ENCODE measurements at regions not wholly inside any gene's neighbourhood (a gene's known extent, or its start where the extent isn't known, plus 50 kb on each side); places are given as distances from the start of the nearest gene placed in this dataset.
A peak's percentile ranks its signal among the peaks of the same experiment; 100 is the strongest.

GRCh38 chr2:150889141-150889540, 372.5 kb downstream of the RBM43 start:
- no peak for DNase-seq

GRCh38 chr2:150888337-150888736, 373.3 kb downstream of the RBM43 start:
- peak; percentile 54 for DNase-seq

- DNase-seq, result no peak
Measured at GRCh38 chr2:150887926-150888325, 373.7 kb downstream of the RBM43 start.

GRCh38 chr2:150885774-150886386, 375.8 kb downstream of the RBM43 start:
- no peak for DNase-seq

- no peak for DNase-seq
Measured at GRCh38 chr2:150885236-150885635, 376.4 kb downstream of the RBM43 start.

- no peak for DNase-seq
Measured at GRCh38 chr2:150883613-150883895, 378.1 kb downstream of the RBM43 start.

- no peak for DNase-seq
Measured at GRCh38 chr2:150882751-150883612, 378.7 kb downstream of the RBM43 start.

- DNase-seq, result no peak
Measured at GRCh38 chr2:150880986-150881385, 380.7 kb downstream of the RBM43 start.

- no peak for DNase-seq
Measured at GRCh38 chr2:150878356-150878755, 383.3 kb downstream of the RBM43 start.

- DNase-seq, result peak; percentile 58
Measured at GRCh38 chr2:150876251-150876950, 385.3 kb downstream of the RBM43 start.

- DNase-seq, result no peak
Measured at GRCh38 chr2:150873396-150873772, 385.9 kb upstream of the RND3 start.

GRCh38 chr2:150872756-150873395, 385.4 kb upstream of the RND3 start:
- peak; percentile 39 for DNase-seq

GRCh38 chr2:150866431-150866830, 379.0 kb upstream of the RND3 start:
- peak; percentile 55 for DNase-seq

- DNase-seq, result no peak
Measured at GRCh38 chr2:150863691-150864090, 376.2 kb upstream of the RND3 start.

- DNase-seq, result no peak
Measured at GRCh38 chr2:150860301-150860700, 372.8 kb upstream of the RND3 start.

- no peak for DNase-seq
Measured at GRCh38 chr2:150859877-150860276, 372.4 kb upstream of the RND3 start.

GRCh38 chr2:150859162-150859561, 371.7 kb upstream of the RND3 start:
- DNase-seq, result no peak

- DNase-seq, result no peak
Measured at GRCh38 chr2:150858382-150858781, 370.9 kb upstream of the RND3 start.

GRCh38 chr2:150856596-150857281, 369.3 kb upstream of the RND3 start:
- DNase-seq, result no peak

- no peak for DNase-seq
Measured at GRCh38 chr2:150853263-150853662, 365.8 kb upstream of the RND3 start.

GRCh38 chr2:150850641-150851040, 363.2 kb upstream of the RND3 start:
- no peak for DNase-seq

GRCh38 chr2:150847578-150847977, 360.1 kb upstream of the RND3 start:
- no peak for DNase-seq

GRCh38 chr2:150846691-150847090, 359.2 kb upstream of the RND3 start:
- no peak for DNase-seq
